C4-2B (cell line): ENCODE measurements at regions not wholly inside any gene's neighbourhood (a gene's known extent, or its start where the extent isn't known, plus 50 kb on each side); places are given as distances from the start of the nearest gene placed in this dataset.

Experiments
- CTCF ChIP-seq: fragments of 450-650 bp; conservative IDR thresholded peaks from 2 replicates; pipeline ENCODE4 v1.5.1; 2017; ENCODE audit warnings: mild to moderate bottlenecking
- ZFX ChIP-seq: fragments of 450-650 bp; IDR thresholded peaks from 2 replicates; pipeline ENCODE4 v1.6.1; 2017

- TF ChIP-seq CTCF (no peak), ZFX (no peak)
These were observed 168.1 kb upstream of the PIRT start for GRCh38 chr17:11005940-11006339.
